Tibial nerve (tissue), 4 donors: ENCODE measurements at regions not wholly inside any gene's neighbourhood (a gene's known extent, or its start where the extent isn't known, plus 50 kb on each side); places are given as distances from the start of the nearest gene placed in this dataset.

Source experiments
- EP300 ChIP-seq, 2 donors: sonication (generic); formaldehyde crosslinking; IDR thresholded peaks; one replicate each; pipeline ENCODE4 v1.6.1; 2017; ENCODE audit warnings: antibody characterized with exemption in 2 of 2, mild to moderate bottlenecking in 1 of 2
- POLR2A ChIP-seq, 2 donors: fragments of 450-650 bp; IDR thresholded peaks; one replicate each; pipeline ENCODE4 v1.6.1; 2017; ENCODE audit warnings: antibody characterized with exemption in 2 of 2, mild to moderate bottlenecking in 2 of 2, moderate library complexity in 2 of 2
- TF ChIP-seq, protein P1 (sequence below), 5 experiments: fragments of 200-600 bp in 3 of 5; fragments of 450-650 bp in 2 of 5; sonication (generic) in 3 of 5; IDR thresholded peaks; one replicate each; pipeline ENCODE4 v1.5.1; 2016 to 2019; ENCODE audit warnings: antibody characterized with exemption in 5 of 5, mild to moderate bottlenecking in 3 of 5, moderate library complexity in 2 of 5

GRCh38 chr4:126027601-126028000 is 712.8 kb downstream of the FAT4 start:
- TF ChIP-seq, protein P1, sequence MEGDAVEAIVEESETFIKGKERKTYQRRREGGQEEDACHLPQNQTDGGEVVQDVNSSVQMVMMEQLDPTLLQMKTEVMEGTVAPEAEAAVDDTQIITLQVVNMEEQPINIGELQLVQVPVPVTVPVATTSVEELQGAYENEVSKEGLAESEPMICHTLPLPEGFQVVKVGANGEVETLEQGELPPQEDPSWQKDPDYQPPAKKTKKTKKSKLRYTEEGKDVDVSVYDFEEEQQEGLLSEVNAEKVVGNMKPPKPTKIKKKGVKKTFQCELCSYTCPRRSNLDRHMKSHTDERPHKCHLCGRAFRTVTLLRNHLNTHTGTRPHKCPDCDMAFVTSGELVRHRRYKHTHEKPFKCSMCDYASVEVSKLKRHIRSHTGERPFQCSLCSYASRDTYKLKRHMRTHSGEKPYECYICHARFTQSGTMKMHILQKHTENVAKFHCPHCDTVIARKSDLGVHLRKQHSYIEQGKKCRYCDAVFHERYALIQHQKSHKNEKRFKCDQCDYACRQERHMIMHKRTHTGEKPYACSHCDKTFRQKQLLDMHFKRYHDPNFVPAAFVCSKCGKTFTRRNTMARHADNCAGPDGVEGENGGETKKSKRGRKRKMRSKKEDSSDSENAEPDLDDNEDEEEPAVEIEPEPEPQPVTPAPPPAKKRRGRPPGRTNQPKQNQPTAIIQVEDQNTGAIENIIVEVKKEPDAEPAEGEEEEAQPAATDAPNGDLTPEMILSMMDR (IDR thresholded peaks at IDR 0.05) = no peak
- TF ChIP-seq POLR2A (IDR thresholded peaks at IDR 0.05) (no peak), EP300 (IDR thresholded peaks at IDR 0.05) (no peak)
